GM19463 (cell line): ENCODE measurements at regions not wholly inside any gene's neighbourhood (a gene's known extent, or its start where the extent isn't known, plus 50 kb on each side); places are given as distances from the start of the nearest gene placed in this dataset.
"Not testable (repeated sequence)": the region's sequence is repeated elsewhere in the genome, so short reads cannot be mapped to it uniquely, and the experiment has no call there.

Experiments
- ATAC-seq: cut with Tn5 transposase; IDR thresholded peaks from one replicate; pipeline ENCODE4 v1.9.1; 2021; ENCODE audit warnings: mild to moderate bottlenecking, moderate library complexity; ENCODE audit not compliant: unreplicated experiment

GRCh38 chr5:173667702-173668101, 51.3 kb upstream of the BOD1 start:
- ATAC-seq: no peak

GRCh38 chr5:173668245-173668800, 51.9 kb upstream of the BOD1 start:
- ATAC-seq: no peak

GRCh38 chr5:173668910-173669309, 52.5 kb upstream of the BOD1 start:
- ATAC-seq: no peak

- no peak for ATAC-seq
These were observed 53.0 kb upstream of the BOD1 start for GRCh38 chr5:173669483-173669882.

GRCh38 chr5:173670130-173670651, 53.7 kb upstream of the BOD1 start:
- ATAC-seq: no peak

- ATAC-seq: no peak
These were observed 54.3 kb upstream of the BOD1 start for GRCh38 chr5:173670791-173671120.

- no peak for ATAC-seq
These were observed 54.9 kb upstream of the BOD1 start for GRCh38 chr5:173671121-173671949.

- no peak for ATAC-seq
These were observed 55.7 kb upstream of the BOD1 start for GRCh38 chr5:173672166-173672565.

- ATAC-seq: no peak
These were observed 56.4 kb upstream of the BOD1 start for GRCh38 chr5:173672891-173673290.

GRCh38 chr5:173673295-173674101, 57.0 kb upstream of the BOD1 start:
- ATAC-seq: no peak

- ATAC-seq: no peak
These were observed 59.0 kb upstream of the BOD1 start for GRCh38 chr5:173675287-173675996.

- ATAC-seq: no peak
These were observed 59.9 kb upstream of the BOD1 start for GRCh38 chr5:173676375-173676774.

GRCh38 chr5:173677125-173677672, 60.7 kb upstream of the BOD1 start:
- no peak for ATAC-seq

- peak; percentile 50 for ATAC-seq
These were observed 63.6 kb upstream of the BOD1 start for GRCh38 chr5:173679909-173680630.

GRCh38 chr5:173680660-173681242, 64.3 kb upstream of the BOD1 start:
- peak; percentile 84 for ATAC-seq

GRCh38 chr5:173682313-173682712, 65.9 kb upstream of the BOD1 start:
- no peak for ATAC-seq

GRCh38 chr5:173684535-173684934, 68.1 kb upstream of the BOD1 start:
- ATAC-seq: not testable (repeated sequence)

- ATAC-seq: no peak
These were observed 70.5 kb upstream of the BOD1 start for GRCh38 chr5:173686950-173687349.

GRCh38 chr5:173688703-173689102, 72.3 kb upstream of the BOD1 start:
- ATAC-seq: no peak
